ENCODE measurements at regions not wholly inside any gene's neighbourhood (a gene's known extent, or its start where the extent isn't known, plus 50 kb on each side); places are given as distances from the start of the nearest gene placed in this dataset.
A peak's percentile ranks its signal among the peaks of the same experiment; 100 is the strongest.

DNA sequence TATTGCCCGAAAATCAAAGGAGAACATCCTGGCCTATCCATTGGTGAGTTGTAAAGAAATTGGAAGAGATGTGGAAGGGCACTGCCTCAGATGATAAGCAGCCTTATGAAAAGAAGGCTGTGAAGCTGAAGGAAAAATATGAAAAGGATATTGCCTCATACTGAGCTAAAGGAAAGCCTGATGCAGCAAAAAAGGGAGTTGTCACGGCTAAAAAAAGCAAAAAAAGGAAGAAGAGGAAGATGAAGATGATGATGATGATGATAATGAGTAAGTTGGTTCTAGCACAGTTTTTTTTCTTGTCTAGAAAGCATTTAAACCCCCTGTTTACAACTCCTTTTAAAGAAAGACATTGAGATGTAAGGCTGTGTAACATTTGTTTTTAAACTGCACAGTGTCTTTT lies 59.8 kb upstream of the ZBED3 start:
- no peaks in the 10 kb centered on the region for H3K27me3 Mint-ChIP-seq
- H3K27ac Mint-ChIP-seq, result no peak overlapping the region
- no peaks in the 10 kb centered on the region for H3K4me1 Mint-ChIP-seq (ENCODE audit: unreplicated experiment)
- TF ChIP-seq, protein P1, sequence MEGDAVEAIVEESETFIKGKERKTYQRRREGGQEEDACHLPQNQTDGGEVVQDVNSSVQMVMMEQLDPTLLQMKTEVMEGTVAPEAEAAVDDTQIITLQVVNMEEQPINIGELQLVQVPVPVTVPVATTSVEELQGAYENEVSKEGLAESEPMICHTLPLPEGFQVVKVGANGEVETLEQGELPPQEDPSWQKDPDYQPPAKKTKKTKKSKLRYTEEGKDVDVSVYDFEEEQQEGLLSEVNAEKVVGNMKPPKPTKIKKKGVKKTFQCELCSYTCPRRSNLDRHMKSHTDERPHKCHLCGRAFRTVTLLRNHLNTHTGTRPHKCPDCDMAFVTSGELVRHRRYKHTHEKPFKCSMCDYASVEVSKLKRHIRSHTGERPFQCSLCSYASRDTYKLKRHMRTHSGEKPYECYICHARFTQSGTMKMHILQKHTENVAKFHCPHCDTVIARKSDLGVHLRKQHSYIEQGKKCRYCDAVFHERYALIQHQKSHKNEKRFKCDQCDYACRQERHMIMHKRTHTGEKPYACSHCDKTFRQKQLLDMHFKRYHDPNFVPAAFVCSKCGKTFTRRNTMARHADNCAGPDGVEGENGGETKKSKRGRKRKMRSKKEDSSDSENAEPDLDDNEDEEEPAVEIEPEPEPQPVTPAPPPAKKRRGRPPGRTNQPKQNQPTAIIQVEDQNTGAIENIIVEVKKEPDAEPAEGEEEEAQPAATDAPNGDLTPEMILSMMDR (conservative IDR thresholded peaks at IDR 0.05), result no peak
- H3K9me3 Mint-ChIP-seq, result peaks cover 4% of the 10 kb centered on the region
- DNase-seq (ENCODE audit: extremely low spot score, unreplicated experiment), result no peak
- no peak overlapping the region for H3K4me3 Mint-ChIP-seq
- H3K36me3 Mint-ChIP-seq, result no peaks in the 10 kb centered on the region

DNA sequence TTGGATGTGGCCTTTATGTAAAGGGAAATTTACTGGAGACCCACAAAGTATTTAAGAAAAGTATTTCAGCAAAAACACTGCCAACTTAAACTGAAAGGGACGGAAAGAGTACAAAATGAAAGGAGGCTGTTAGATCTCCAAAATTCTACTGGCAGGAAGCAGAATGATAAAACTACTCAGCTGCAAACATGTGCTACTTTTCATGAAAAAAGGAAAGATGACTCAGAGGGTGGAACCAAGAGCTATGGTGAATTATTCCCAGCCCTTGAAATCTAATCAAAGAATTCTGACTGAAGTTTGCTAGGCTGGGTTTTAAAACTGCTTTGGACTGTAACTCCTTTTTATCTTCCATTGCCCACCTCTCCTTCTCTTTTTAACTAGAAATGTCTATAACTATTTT lies 58.6 kb upstream of the ZBED3 start:
- H3K36me3 Mint-ChIP-seq, result no peaks in the 10 kb centered on the region
- TF ChIP-seq, protein P1 (conservative IDR thresholded peaks at IDR 0.05), result no peak
- no peak for DNase-seq (ENCODE audit: extremely low spot score, unreplicated experiment)
- H3K4me1 Mint-ChIP-seq (ENCODE audit: unreplicated experiment), result no peaks in the 10 kb centered on the region
- H3K4me3 Mint-ChIP-seq, result no peak overlapping the region
- H3K27ac Mint-ChIP-seq, result no peak overlapping the region
- H3K9me3 Mint-ChIP-seq, result peaks cover 4% of the 10 kb centered on the region
- no peaks in the 10 kb centered on the region for H3K27me3 Mint-ChIP-seq

DNA sequence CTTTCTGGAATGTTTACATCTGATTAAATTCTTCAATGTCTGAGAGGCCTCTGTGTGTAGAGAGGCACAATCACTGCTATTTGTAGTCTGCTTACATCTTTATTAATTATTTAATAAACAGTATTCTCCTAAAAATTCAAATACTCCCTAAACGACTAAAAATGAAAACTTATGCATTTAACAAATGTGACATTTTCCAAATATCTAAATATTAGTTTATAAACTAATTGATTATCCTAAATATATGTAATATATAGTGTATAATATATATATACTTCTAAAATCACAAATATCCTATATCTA lies 57.7 kb upstream of the ZBED3 start:
- TF ChIP-seq, protein P1 (conservative IDR thresholded peaks at IDR 0.05), result peak; percentile 2
- Mint-ChIP-seq H3K4me3 (no peak overlapping the region), H3K27me3 (no peaks in the 10 kb centered on the region), H3K36me3 (no peaks in the 10 kb centered on the region), H3K4me1 (ENCODE audit: unreplicated experiment) (peaks cover 6% of the 10 kb centered on the region), H3K27ac (peak overlapping the region; percentile 0), H3K9me3 (peaks cover 4% of the 10 kb centered on the region)
- DNase-seq (ENCODE audit: extremely low spot score, unreplicated experiment), result no peak

DNA sequence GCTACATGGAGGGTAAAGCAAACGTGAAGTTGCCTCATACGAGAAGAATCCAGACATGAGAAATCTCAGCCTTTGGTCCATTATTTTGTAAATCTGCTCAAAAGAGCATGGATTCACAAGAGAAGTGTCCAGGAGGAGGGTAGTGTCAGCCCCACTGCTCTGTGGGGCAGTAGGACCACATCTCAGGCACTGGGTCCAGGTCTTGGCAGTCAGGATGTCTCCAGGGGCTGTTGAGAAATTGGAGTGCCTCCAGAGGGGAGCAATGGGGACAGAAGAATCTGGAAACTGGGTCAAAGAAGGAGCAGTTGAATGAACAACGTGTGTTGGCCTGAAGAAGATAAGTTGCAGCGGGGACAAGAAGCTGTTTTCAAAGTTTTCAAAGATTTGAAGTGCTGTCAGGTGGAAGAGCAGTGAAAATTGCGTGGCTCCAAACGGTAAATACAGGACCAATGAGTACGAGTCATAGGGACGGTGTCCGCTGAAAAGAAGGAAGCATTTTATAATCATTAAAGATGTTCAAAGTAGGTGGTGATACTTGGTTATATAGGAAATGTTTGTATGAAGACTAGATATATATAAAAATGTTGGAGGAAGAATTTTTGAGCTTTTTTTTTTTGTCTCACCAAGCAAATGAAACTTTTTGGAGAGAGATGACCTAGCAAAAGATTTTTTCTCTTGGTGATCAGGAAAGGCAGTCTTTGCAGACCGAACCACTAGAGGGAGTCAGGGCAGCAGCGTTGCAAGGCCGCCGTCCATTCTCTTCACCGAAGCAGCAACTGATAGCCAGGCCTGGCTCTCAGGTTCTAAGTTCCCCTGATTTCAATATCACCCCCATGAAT lies 57.1 kb upstream of the ZBED3 start:
- Mint-ChIP-seq H3K4me1 (ENCODE audit: unreplicated experiment) (peaks cover 9% of the 10 kb centered on the region), H3K36me3 (no peaks in the 10 kb centered on the region), H3K27ac (peak overlapping the region; percentile 0), H3K4me3 (no peak overlapping the region), H3K9me3 (peaks cover 4% of the 10 kb centered on the region), H3K27me3 (no peaks in the 10 kb centered on the region)
- no peak for DNase-seq (ENCODE audit: extremely low spot score, unreplicated experiment)
- TF ChIP-seq, protein P1 (conservative IDR thresholded peaks at IDR 0.05), result peak; percentile 95

DNA sequence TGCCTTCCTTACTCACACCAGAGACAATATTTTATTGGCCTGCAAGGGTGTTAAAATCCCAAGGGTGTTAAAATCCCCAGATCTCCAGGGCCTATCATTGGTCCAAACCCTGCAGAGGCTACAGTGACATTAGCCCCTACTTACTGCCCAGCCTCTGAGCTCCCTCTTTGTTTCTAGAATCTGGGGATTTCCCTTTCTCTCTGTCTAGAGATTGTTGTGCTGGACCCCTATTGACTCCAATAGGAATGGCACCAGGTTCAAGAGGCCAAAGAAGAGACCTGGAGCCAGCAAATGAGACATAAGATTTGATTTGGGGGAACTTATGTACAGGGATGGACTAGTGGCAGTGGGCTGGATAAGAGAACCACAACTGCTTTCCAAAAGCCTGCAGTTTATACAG lies 53.3 kb upstream of the ZBED3 start:
- H3K27ac Mint-ChIP-seq, result no peak overlapping the region
- peaks cover 21% of the 10 kb centered on the region for H3K4me1 Mint-ChIP-seq (ENCODE audit: unreplicated experiment)
- no peaks in the 10 kb centered on the region for H3K27me3 Mint-ChIP-seq
- peaks cover 6% of the 10 kb centered on the region for H3K36me3 Mint-ChIP-seq
- TF ChIP-seq, protein P1 (conservative IDR thresholded peaks at IDR 0.05), result no peak
- DNase-seq (ENCODE audit: extremely low spot score, unreplicated experiment), result no peak
- peaks cover under 1% of the 10 kb centered on the region for H3K9me3 Mint-ChIP-seq
- H3K4me3 Mint-ChIP-seq, result no peak overlapping the region

Data from type B pancreatic cell (in vitro differentiated cells).